GM21390 (cell line): ENCODE measurements at regions not wholly inside any gene's neighbourhood (a gene's known extent, or its start where the extent isn't known, plus 50 kb on each side); places are given as distances from the start of the nearest gene placed in this dataset.
"Not testable (repeated sequence)": the region's sequence is repeated elsewhere in the genome, so short reads cannot be mapped to it uniquely, and the experiment has no call there.

Experiments used
- ATAC-seq: cut with Tn5 transposase; IDR thresholded peaks from one replicate; pipeline ENCODE4 v1.9.1; 2021; ENCODE audit not compliant: unreplicated experiment

GRCh38 chr6:10184371-10185227 is 230.3 kb downstream of the TFAP2A start:
- ATAC-seq, result no peak

- ATAC-seq, result no peak
These were observed 234.5 kb downstream of the TFAP2A start for GRCh38 chr6:10180138-10181074.

- no peak for ATAC-seq
These were observed 237.2 kb downstream of the TFAP2A start for GRCh38 chr6:10177704-10178103.

GRCh38 chr6:10175362-10175761 is 239.5 kb downstream of the TFAP2A start:
- ATAC-seq, result no peak

- ATAC-seq, result no peak
These were observed 240.1 kb downstream of the TFAP2A start for GRCh38 chr6:10174761-10175160.

- ATAC-seq, result no peak
These were observed 240.8 kb downstream of the TFAP2A start for GRCh38 chr6:10174056-10174455.

GRCh38 chr6:10171706-10172105 is 243.2 kb downstream of the TFAP2A start:
- ATAC-seq, result not testable (repeated sequence)

- ATAC-seq, result no peak
These were observed 244.1 kb downstream of the TFAP2A start for GRCh38 chr6:10170816-10171215.

- no peak for ATAC-seq
These were observed 248.8 kb downstream of the TFAP2A start for GRCh38 chr6:10166031-10166430.

GRCh38 chr6:10163203-10163962 is 251.5 kb downstream of the TFAP2A start:
- no peak for ATAC-seq

- no peak for ATAC-seq
These were observed 258.0 kb downstream of the TFAP2A start for GRCh38 chr6:10156875-10157274.

GRCh38 chr6:10154251-10154650 is 260.6 kb downstream of the TFAP2A start:
- ATAC-seq, result no peak

- ATAC-seq, result no peak
These were observed 263.5 kb downstream of the TFAP2A start for GRCh38 chr6:10151144-10151915.

GRCh38 chr6:10149603-10150002 is 265.3 kb downstream of the TFAP2A start:
- ATAC-seq, result no peak

- ATAC-seq, result peak; percentile 99
These were observed 268.0 kb downstream of the TFAP2A start for GRCh38 chr6:10146715-10147451.

GRCh38 chr6:10144772-10145171 is 270.1 kb downstream of the TFAP2A start:
- no peak for ATAC-seq

- ATAC-seq, result no peak
These were observed 273.0 kb downstream of the TFAP2A start for GRCh38 chr6:10141746-10142443.

- no peak for ATAC-seq
These were observed 274.1 kb downstream of the TFAP2A start for GRCh38 chr6:10140824-10141223.

GRCh38 chr6:10140136-10140535 is 274.7 kb downstream of the TFAP2A start:
- ATAC-seq, result no peak
